ENCODE measurements at regions not wholly inside any gene's neighbourhood (a gene's known extent, or its start where the extent isn't known, plus 50 kb on each side); places are given as distances from the start of the nearest gene placed in this dataset.
"Not testable (repeated sequence)": the region's sequence is repeated elsewhere in the genome, so short reads cannot be mapped to it uniquely, and the experiment has no call there.

DNA sequence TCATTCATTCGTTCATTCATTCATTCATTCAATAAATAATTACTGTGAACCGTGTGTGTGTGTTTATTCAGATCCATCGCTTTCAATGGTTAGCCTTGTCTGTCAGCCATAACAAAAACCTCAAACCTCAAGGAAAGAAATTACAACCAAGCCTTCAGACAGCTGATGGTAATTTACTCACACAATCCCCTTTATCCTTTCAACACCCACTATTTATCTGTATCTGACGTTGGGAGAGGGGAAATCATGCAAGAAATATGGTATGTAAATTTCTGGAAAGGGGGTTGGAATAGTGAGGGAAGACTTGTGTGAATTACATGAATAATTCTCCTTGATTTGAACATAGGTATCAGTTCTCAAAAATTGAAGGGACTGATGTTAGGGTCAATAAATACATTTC lies 173.6 kb upstream of the NBPF19 start:
- H3K36me3 ChIP-seq (ENCODE audit: control insufficient read depth, insufficient read depth, low read length); H3K9me3 ChIP-seq (ENCODE audit: control insufficient read depth, low read length); H3K4me3 ChIP-seq (ENCODE audit: insufficient read depth, low read depth, low read length, poor library complexity, severe bottlenecking); H3K27me3 ChIP-seq (replicated peaks; ENCODE audit: control insufficient read depth, insufficient read depth, low read length, poor library complexity, severe bottlenecking); H3K27ac ChIP-seq (ENCODE audit: insufficient read depth, low read length, poor library complexity, severe bottlenecking); H3K4me1 ChIP-seq (ENCODE audit: control insufficient read depth, insufficient read depth, low read length, poor library complexity, severe bottlenecking); DNase-seq: not testable (repeated sequence)

DNA sequence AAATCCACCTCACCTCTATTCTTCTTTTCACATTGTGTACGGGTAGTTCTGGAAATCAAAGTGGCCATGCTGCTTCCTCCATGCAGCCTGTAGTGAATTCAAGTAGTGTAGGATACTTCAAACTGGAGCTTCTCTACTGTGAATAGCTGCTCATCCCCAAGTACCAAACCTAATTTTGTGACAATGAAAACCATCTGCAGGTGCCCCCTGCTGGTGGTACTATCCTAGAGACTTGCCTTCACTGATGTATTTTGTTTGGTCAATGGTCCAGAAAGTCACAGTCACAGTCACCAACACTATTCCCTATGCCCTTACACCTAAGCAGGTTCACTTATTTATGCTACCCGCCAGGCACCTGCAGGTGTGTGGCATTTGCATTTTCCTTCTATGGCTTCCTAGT lies 170.0 kb upstream of the NBPF19 start:
- not testable (repeated sequence) for H3K36me3 ChIP-seq (ENCODE audit: control insufficient read depth, insufficient read depth, low read length); H3K27me3 ChIP-seq (replicated peaks; ENCODE audit: control insufficient read depth, insufficient read depth, low read length, poor library complexity, severe bottlenecking); H3K4me3 ChIP-seq (ENCODE audit: insufficient read depth, low read depth, low read length, poor library complexity, severe bottlenecking); H3K4me1 ChIP-seq (ENCODE audit: control insufficient read depth, insufficient read depth, low read length, poor library complexity, severe bottlenecking); H3K9me3 ChIP-seq (ENCODE audit: control insufficient read depth, low read length); H3K27ac ChIP-seq (ENCODE audit: insufficient read depth, low read length, poor library complexity, severe bottlenecking); DNase-seq

DNA sequence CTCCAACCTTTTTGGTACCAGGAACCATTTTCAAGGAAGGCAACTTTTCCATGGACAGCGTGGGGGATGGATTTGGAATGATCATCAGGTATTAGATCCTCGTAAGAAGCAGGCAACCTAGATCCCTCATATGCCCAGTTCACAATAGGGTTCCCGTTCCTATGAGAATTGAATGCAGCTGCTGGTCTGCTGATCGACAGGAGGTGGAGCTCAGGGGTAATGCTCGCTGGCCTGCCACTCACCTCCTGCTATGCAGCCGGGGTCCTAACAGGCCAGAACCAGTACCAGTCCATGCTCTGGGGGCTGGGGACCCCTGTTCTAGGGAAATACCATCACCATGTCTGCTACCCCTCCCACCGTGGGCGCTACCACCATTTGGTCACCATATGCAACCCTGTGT lies 167.2 kb upstream of the NBPF19 start:
- not testable (repeated sequence) for H3K36me3 ChIP-seq (ENCODE audit: control insufficient read depth, insufficient read depth, low read length); H3K9me3 ChIP-seq (ENCODE audit: control insufficient read depth, low read length); H3K4me1 ChIP-seq (ENCODE audit: control insufficient read depth, insufficient read depth, low read length, poor library complexity, severe bottlenecking); H3K27me3 ChIP-seq (replicated peaks; ENCODE audit: control insufficient read depth, insufficient read depth, low read length, poor library complexity, severe bottlenecking); DNase-seq; H3K27ac ChIP-seq (ENCODE audit: insufficient read depth, low read length, poor library complexity, severe bottlenecking); H3K4me3 ChIP-seq (ENCODE audit: insufficient read depth, low read depth, low read length, poor library complexity, severe bottlenecking)

DNA sequence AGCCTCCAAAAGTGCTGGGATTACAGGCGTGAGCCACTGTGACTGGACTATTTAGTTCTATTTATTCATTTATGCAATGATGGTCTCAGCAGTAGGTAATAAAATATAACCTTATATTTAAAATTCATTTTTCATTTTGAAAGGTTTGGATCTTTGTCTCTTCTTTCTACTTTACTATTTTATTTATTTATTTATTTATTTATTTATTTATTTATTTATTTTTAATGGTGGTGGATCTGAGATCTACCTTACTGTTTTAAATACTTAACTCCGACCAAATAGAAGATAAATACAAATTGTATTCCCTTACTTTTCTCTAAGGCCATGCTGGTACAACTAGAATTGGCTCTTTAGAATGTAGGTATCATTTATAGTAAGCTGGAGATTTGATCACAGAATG lies 159.9 kb upstream of the NBPF19 start:
- not testable (repeated sequence) for H3K9me3 ChIP-seq (ENCODE audit: control insufficient read depth, low read length); H3K27me3 ChIP-seq (replicated peaks; ENCODE audit: control insufficient read depth, insufficient read depth, low read length, poor library complexity, severe bottlenecking); DNase-seq; H3K4me3 ChIP-seq (ENCODE audit: insufficient read depth, low read depth, low read length, poor library complexity, severe bottlenecking); H3K36me3 ChIP-seq (ENCODE audit: control insufficient read depth, insufficient read depth, low read length); H3K27ac ChIP-seq (ENCODE audit: insufficient read depth, low read length, poor library complexity, severe bottlenecking); H3K4me1 ChIP-seq (ENCODE audit: control insufficient read depth, insufficient read depth, low read length, poor library complexity, severe bottlenecking)

DNA sequence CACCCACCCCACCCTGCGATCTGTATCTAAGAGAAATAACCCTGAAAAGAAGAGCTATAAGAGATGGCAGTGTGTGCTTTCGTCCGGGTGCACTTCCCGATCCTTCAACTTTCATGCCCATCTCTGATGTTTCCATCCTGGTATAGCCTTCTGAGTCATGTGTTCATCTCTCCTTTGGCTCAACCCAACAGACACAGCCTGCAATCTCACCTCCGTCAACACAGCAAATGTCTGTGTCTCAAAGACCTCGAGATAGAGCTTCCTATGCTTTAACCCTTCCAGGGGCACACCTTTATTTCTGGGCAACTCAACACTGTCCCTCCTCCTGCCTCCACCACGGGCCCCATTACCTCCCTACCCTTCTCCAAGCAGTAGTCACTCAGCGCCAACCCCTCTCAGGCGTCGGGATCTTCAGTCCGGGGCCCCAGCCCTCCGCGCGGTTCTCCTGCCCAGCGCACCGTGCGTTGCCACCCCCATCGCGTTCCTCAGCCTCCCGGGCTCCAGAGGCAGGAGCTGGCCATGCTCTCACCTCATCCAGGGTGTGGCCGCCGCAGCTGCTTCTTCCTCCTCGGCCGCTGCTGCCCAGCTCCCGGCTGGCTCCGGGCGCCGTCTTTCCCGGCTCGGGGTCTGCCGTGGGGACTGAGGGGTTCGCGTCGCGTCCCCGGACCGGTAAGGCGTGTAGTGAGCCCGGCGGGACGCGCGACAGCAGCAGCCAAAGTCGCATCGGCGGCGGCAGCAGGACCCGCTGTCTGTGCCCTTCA lies 153.7 kb upstream of the NBPF19 start:
- H3K9me3 ChIP-seq (ENCODE audit: control insufficient read depth, low read length); H3K36me3 ChIP-seq (ENCODE audit: control insufficient read depth, insufficient read depth, low read length); H3K27me3 ChIP-seq (replicated peaks; ENCODE audit: control insufficient read depth, insufficient read depth, low read length, poor library complexity, severe bottlenecking); H3K4me3 ChIP-seq (ENCODE audit: insufficient read depth, low read depth, low read length, poor library complexity, severe bottlenecking); H3K27ac ChIP-seq (ENCODE audit: insufficient read depth, low read length, poor library complexity, severe bottlenecking); H3K4me1 ChIP-seq (ENCODE audit: control insufficient read depth, insufficient read depth, low read length, poor library complexity, severe bottlenecking); DNase-seq: not testable (repeated sequence)

DNA sequence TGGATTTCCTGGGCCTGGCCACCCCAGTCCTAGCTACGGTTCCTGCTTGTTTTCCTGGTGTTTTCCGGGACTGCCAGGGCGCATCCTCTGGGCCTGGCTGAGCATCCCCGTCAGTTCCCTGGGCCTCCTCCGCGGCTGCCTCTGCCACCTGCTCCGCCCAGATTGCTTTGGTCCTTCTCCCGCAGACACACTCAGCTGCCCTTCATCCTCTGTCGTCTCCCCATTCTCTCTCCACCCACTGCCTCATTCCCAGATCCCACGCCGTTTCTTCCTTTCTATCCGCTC lies 153.2 kb upstream of the NBPF19 start:
- H3K4me3 ChIP-seq (ENCODE audit: insufficient read depth, low read depth, low read length, poor library complexity, severe bottlenecking); H3K36me3 ChIP-seq (ENCODE audit: control insufficient read depth, insufficient read depth, low read length); H3K9me3 ChIP-seq (ENCODE audit: control insufficient read depth, low read length); H3K27ac ChIP-seq (ENCODE audit: insufficient read depth, low read length, poor library complexity, severe bottlenecking); DNase-seq; H3K4me1 ChIP-seq (ENCODE audit: control insufficient read depth, insufficient read depth, low read length, poor library complexity, severe bottlenecking); H3K27me3 ChIP-seq (replicated peaks; ENCODE audit: control insufficient read depth, insufficient read depth, low read length, poor library complexity, severe bottlenecking): not testable (repeated sequence)

DNA sequence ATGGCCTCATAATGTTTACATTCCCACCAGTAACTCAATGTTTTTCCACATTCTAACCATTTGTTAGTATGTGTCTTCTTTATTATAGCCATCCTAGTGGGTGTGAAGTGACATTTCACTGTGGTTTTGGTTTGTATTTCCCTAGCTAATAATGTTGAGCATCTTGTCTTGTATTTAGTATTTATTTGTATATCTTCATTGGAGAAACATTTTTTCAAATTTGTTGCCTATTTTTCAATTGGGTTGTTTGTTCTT lies 144.8 kb upstream of the NBPF19 start:
- not testable (repeated sequence) for H3K27me3 ChIP-seq (replicated peaks; ENCODE audit: control insufficient read depth, insufficient read depth, low read length, poor library complexity, severe bottlenecking); DNase-seq

DNA sequence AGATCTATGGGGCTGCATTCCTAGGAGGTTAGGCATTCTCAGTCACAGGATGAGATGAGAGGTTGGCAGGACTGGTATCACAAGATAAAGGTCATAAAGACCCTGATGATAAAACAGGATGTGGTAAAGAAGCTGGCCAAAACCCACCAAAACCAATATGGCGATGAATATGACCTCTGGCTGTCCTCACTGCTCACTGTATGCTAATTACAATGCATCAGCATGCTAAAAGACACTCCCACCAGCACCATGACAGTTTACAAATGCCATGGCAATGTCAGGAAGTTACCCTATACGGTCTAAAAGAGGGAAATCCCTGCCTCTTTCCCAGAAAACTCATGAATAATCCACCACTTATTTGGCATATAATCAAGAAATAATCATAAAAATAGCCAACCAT lies 138.8 kb upstream of the NBPF19 start:
- H3K9me3 ChIP-seq (ENCODE audit: control insufficient read depth, low read length); H3K27ac ChIP-seq (ENCODE audit: insufficient read depth, low read length, poor library complexity, severe bottlenecking); DNase-seq; H3K4me1 ChIP-seq (ENCODE audit: control insufficient read depth, insufficient read depth, low read length, poor library complexity, severe bottlenecking); H3K4me3 ChIP-seq (ENCODE audit: insufficient read depth, low read depth, low read length, poor library complexity, severe bottlenecking); H3K27me3 ChIP-seq (replicated peaks; ENCODE audit: control insufficient read depth, insufficient read depth, low read length, poor library complexity, severe bottlenecking); H3K36me3 ChIP-seq (ENCODE audit: control insufficient read depth, insufficient read depth, low read length): not testable (repeated sequence)

More for the DNA sequence above, 144.8 kb upstream of the NBPF19 start:
- H3K4me1 ChIP-seq (ENCODE audit: control insufficient read depth, insufficient read depth, low read length, poor library complexity, severe bottlenecking); H3K9me3 ChIP-seq (ENCODE audit: control insufficient read depth, low read length); H3K4me3 ChIP-seq (ENCODE audit: insufficient read depth, low read depth, low read length, poor library complexity, severe bottlenecking); H3K27ac ChIP-seq (ENCODE audit: insufficient read depth, low read length, poor library complexity, severe bottlenecking); H3K36me3 ChIP-seq (ENCODE audit: control insufficient read depth, insufficient read depth, low read length): not testable (repeated sequence)

DNA sequence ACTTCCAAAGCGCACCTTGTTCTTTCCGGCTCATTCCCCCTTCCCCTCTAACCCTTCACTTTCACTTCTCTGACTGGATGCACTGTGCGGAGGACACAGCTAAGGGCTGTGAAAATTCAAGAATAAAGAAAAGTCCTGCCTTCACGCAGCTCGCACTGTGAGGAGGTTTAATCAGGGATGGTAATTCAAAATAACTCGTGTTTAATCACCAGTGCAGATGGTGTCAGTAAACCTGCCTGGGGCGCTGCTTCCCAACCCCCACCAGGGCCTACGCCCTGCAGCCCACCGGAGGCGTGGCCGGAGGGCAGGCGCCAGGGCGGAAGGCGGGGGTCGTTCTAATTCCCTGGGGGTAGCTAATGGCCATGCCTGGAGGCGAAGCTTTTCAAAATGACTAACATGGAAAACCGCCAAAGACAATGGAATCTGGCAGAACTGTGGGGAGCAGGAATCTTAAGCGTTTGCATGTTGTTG lies 136.6 kb upstream of the NBPF19 start:
- not testable (repeated sequence) for H3K27me3 ChIP-seq (replicated peaks; ENCODE audit: control insufficient read depth, insufficient read depth, low read length, poor library complexity, severe bottlenecking); H3K36me3 ChIP-seq (ENCODE audit: control insufficient read depth, insufficient read depth, low read length)

DNA sequence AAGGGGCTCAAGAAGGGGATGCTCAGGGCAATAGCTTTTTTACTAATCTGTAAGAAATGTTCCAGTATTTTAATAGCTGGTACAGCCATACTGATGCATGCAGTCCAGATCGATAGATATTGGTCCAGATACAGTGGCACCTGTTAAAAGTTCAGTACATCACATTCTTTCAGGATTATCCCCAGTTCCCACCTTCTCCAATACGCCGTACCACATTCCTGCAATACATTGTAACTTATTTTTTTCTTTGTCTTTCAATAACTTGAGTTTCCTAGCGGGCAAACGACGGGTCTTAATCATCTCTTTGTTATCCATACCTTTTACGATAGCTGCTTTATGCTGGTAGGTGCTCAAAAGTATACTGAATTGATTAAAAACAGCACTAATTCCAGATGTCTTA lies 136.1 kb upstream of the NBPF19 start:
- H3K4me3 ChIP-seq (ENCODE audit: insufficient read depth, low read depth, low read length, poor library complexity, severe bottlenecking); H3K27me3 ChIP-seq (replicated peaks; ENCODE audit: control insufficient read depth, insufficient read depth, low read length, poor library complexity, severe bottlenecking); H3K9me3 ChIP-seq (ENCODE audit: control insufficient read depth, low read length); H3K36me3 ChIP-seq (ENCODE audit: control insufficient read depth, insufficient read depth, low read length); H3K4me1 ChIP-seq (ENCODE audit: control insufficient read depth, insufficient read depth, low read length, poor library complexity, severe bottlenecking); DNase-seq; H3K27ac ChIP-seq (ENCODE audit: insufficient read depth, low read length, poor library complexity, severe bottlenecking): not testable (repeated sequence)

More for the DNA sequence above, 136.6 kb upstream of the NBPF19 start:
- H3K4me1 ChIP-seq (ENCODE audit: control insufficient read depth, insufficient read depth, low read length, poor library complexity, severe bottlenecking); H3K9me3 ChIP-seq (ENCODE audit: control insufficient read depth, low read length); H3K27ac ChIP-seq (ENCODE audit: insufficient read depth, low read length, poor library complexity, severe bottlenecking); DNase-seq; H3K4me3 ChIP-seq (ENCODE audit: insufficient read depth, low read depth, low read length, poor library complexity, severe bottlenecking): not testable (repeated sequence)

DNA sequence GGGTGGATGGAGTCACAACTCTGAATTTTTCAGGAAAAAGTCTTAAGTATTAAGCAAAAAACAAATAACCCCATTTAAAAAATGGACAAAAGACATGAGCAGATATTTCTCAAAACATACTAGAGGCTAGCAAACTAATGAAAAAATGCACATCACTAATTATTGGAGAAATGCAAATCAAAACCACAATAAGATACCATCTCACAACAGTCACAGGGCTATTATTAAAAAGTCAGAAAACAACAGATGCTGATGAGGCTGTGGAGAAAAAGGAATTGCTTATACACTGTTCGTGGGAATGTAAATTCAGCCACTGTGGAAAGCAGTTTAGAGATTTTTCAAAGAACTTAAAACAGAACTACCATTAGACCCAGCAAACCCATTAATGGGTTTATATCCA lies 125.4 kb upstream of the NBPF19 start:
- H3K27me3 ChIP-seq (replicated peaks; ENCODE audit: control insufficient read depth, insufficient read depth, low read length, poor library complexity, severe bottlenecking); H3K27ac ChIP-seq (ENCODE audit: insufficient read depth, low read length, poor library complexity, severe bottlenecking); H3K36me3 ChIP-seq (ENCODE audit: control insufficient read depth, insufficient read depth, low read length); H3K9me3 ChIP-seq (ENCODE audit: control insufficient read depth, low read length); H3K4me1 ChIP-seq (ENCODE audit: control insufficient read depth, insufficient read depth, low read length, poor library complexity, severe bottlenecking); H3K4me3 ChIP-seq (ENCODE audit: insufficient read depth, low read depth, low read length, poor library complexity, severe bottlenecking); DNase-seq: not testable (repeated sequence)

Data from effector memory CD4-positive, alpha-beta T cell (primary cell).